ENCODE measurements at regions not wholly inside any gene's neighbourhood (a gene's known extent, or its start where the extent isn't known, plus 50 kb on each side); places are given as distances from the start of the nearest gene placed in this dataset.

DNA sequence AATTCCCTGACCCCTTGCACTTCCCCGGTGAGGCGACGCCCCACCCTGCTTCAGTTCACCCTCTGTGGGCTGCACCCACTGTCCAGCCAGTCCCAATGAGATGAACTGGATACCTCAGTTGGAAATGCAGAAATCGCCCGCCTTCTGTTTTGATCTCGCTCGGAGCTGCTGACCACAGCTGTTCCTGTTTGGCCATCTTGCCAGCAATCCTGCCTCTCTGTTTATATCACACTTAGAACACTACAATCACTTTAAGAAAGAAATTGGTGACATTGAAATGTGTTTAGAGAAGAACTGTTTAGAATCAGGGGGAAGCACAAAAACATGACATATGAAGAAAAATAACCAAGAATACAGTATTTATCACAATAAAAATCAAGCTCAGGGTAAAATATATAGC, 127.5 kb upstream of the SUCLG2 start (continued):
- TF ChIP-seq ZNF70 (CRISPR knock-in tag; IDR thresholded peaks at IDR 0.05) = no peak

DNA sequence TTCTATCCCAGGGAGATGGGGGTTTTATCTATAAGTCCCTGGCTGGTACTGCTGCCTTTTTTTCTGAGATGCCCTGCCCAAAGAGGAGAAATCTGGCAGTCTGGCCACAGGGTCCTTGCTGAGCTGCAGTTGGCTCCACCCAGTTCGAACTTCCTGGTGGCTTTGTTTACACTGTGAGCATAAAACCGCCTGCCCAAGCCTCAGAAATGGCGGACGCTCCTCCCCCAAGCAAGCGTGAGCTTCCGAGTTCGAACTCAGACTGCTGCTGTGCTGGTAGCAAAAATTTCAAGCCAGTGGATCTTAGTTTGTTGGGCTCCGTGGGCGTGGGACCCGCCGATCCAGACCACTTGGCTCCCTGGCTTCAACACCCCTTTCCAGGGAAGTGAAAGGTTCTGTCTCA, 126.8 kb upstream of the SUCLG2 start:
- TF ChIP-seq ESRRG (CRISPR knock-in tag; IDR thresholded peaks at IDR 0.05) (no peak), BACH2 (CRISPR knock-in tag; IDR thresholded peaks at IDR 0.05; ENCODE audit: borderline replicate concordance) (no peak), OSR1 (CRISPR knock-in tag; IDR thresholded peaks at IDR 0.05) (no peak), GLIS3 (CRISPR knock-in tag; IDR thresholded peaks at IDR 0.05) (no peak), RARB (CRISPR knock-in tag; IDR thresholded peaks at IDR 0.05) (no peak), PPARA (CRISPR knock-in tag; IDR thresholded peaks at IDR 0.05; ENCODE audit: borderline replicate concordance) (no peak), SNAI2 (CRISPR knock-in tag; IDR thresholded peaks at IDR 0.05) (no peak)
- TF ChIP-seq, protein P1, sequence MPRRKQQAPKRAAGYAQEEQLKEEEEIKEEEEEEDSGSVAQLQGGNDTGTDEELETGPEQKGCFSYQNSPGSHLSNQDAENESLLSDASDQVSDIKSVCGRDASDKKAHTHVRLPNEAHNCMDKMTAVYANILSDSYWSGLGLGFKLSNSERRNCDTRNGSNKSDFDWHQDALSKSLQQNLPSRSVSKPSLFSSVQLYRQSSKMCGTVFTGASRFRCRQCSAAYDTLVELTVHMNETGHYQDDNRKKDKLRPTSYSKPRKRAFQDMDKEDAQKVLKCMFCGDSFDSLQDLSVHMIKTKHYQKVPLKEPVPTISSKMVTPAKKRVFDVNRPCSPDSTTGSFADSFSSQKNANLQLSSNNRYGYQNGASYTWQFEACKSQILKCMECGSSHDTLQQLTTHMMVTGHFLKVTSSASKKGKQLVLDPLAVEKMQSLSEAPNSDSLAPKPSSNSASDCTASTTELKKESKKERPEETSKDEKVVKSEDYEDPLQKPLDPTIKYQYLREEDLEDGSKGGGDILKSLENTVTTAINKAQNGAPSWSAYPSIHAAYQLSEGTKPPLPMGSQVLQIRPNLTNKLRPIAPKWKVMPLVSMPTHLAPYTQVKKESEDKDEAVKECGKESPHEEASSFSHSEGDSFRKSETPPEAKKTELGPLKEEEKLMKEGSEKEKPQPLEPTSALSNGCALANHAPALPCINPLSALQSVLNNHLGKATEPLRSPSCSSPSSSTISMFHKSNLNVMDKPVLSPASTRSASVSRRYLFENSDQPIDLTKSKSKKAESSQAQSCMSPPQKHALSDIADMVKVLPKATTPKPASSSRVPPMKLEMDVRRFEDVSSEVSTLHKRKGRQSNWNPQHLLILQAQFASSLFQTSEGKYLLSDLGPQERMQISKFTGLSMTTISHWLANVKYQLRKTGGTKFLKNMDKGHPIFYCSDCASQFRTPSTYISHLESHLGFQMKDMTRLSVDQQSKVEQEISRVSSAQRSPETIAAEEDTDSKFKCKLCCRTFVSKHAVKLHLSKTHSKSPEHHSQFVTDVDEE (CRISPR knock-in tag; IDR thresholded peaks at IDR 0.05) = no peak
- TF ChIP-seq, protein P2, sequence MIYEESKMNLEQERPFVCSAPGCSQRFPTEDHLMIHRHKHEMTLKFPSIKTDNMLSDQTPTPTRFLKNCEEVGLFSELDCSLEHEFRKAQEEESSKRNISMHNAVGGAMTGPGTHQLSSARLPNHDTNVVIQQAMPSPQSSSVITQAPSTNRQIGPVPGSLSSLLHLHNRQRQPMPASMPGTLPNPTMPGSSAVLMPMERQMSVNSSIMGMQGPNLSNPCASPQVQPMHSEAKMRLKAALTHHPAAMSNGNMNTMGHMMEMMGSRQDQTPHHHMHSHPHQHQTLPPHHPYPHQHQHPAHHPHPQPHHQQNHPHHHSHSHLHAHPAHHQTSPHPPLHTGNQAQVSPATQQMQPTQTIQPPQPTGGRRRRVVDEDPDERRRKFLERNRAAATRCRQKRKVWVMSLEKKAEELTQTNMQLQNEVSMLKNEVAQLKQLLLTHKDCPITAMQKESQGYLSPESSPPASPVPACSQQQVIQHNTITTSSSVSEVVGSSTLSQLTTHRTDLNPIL (CRISPR knock-in tag; IDR thresholded peaks at IDR 0.05; ENCODE audit: low read depth) = no peak
- no peak for ATAC-seq

DNA sequence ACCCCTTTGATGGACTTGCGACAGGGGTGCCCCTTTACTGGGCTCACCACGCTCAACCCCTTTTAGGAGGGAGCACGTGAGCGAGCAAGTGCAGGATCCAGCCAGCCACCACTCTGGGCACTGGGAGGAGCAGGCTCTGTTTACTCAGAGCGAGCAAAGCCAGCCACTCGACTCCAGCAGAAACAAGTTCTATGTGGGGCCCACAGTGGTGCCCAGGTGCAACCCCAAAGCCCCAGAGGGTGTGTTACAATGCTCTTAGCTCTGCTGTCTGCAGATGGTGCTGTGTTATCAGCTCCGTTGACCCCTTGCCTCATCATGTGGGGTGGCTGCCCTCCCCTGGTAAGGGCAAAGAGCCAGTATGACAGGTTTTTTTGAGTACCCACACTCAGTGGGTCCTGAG, 120.3 kb upstream of the SUCLG2 start:
- TF ChIP-seq BACH2 (CRISPR knock-in tag; IDR thresholded peaks at IDR 0.05; ENCODE audit: borderline replicate concordance) (no peak), CSDC2 (CRISPR knock-in tag; IDR thresholded peaks at IDR 0.05) (no peak), SNAI2 (CRISPR knock-in tag; IDR thresholded peaks at IDR 0.05) (no peak), TOX (CRISPR knock-in tag; IDR thresholded peaks at IDR 0.05; ENCODE audit: borderline replicate concordance) (no peak), OSR1 (CRISPR knock-in tag; IDR thresholded peaks at IDR 0.05) (no peak), ISL1 (CRISPR knock-in tag; IDR thresholded peaks at IDR 0.05) (no peak), ZNF8 (CRISPR knock-in tag; IDR thresholded peaks at IDR 0.05) (no peak), TCF4 (CRISPR knock-in tag; IDR thresholded peaks at IDR 0.05; ENCODE audit: borderline replicate concordance) (no peak), RARB (CRISPR knock-in tag; IDR thresholded peaks at IDR 0.05) (no peak), GLIS3 (CRISPR knock-in tag; IDR thresholded peaks at IDR 0.05) (no peak), ARNTL (CRISPR knock-in tag; IDR thresholded peaks at IDR 0.05; ENCODE audit: borderline replicate concordance, low read depth) (no peak), ZC3H10 (CRISPR knock-in tag; IDR thresholded peaks at IDR 0.05) (no peak), ZFP3 (CRISPR knock-in tag; IDR thresholded peaks at IDR 0.05) (no peak), ZNF565 (CRISPR knock-in tag; conservative IDR thresholded peaks at IDR 0.05; ENCODE audit: low read depth) (no peak), ESRRG (CRISPR knock-in tag; IDR thresholded peaks at IDR 0.05) (no peak), ZFP30 (CRISPR knock-in tag; IDR thresholded peaks at IDR 0.05) (no peak)
- TF ChIP-seq, protein P3, sequence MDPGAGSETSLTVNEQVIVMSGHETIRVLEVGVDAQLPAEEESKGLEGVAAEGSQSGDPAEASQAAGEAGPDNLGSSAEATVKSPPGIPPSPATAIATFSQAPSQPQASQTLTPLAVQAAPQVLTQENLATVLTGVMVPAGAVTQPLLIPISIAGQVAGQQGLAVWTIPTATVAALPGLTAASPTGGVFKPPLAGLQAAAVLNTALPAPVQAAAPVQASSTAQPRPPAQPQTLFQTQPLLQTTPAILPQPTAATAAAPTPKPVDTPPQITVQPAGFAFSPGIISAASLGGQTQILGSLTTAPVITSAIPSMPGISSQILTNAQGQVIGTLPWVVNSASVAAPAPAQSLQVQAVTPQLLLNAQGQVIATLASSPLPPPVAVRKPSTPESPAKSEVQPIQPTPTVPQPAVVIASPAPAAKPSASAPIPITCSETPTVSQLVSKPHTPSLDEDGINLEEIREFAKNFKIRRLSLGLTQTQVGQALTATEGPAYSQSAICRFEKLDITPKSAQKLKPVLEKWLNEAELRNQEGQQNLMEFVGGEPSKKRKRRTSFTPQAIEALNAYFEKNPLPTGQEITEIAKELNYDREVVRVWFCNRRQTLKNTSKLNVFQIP (CRISPR knock-in tag; IDR thresholded peaks at IDR 0.05; ENCODE audit: borderline replicate concordance, low read depth) = no peak
- TF ChIP-seq, protein P1 (CRISPR knock-in tag; IDR thresholded peaks at IDR 0.05) = no peak
- ATAC-seq = no peak

DNA sequence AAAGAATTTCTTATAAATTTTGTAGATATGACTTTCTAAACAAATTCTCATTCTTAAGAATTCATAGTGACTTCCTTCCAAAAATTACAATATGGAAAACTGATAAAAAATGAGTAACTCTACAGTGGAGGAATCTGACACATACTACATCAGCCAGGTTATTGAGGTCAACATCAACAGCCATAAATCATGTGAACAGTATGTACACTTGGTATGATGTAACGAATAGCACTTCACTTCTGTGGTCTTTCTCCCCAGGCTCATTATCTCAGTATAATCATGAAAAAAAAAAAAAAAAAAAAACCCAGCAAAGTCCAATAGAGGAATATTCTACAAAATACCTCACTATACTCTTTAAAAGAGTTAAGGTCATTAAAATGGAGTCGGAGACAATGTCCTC, 111.2 kb upstream of the SUCLG2 start:
- no peak for ATAC-seq
- TF ChIP-seq SNAI2 (CRISPR knock-in tag; IDR thresholded peaks at IDR 0.05) (no peak), RARB (CRISPR knock-in tag; IDR thresholded peaks at IDR 0.05) (no peak), ZFP30 (CRISPR knock-in tag; IDR thresholded peaks at IDR 0.05) (no peak), ZNF565 (CRISPR knock-in tag; conservative IDR thresholded peaks at IDR 0.05; ENCODE audit: low read depth) (no peak), CSDC2 (CRISPR knock-in tag; IDR thresholded peaks at IDR 0.05) (no peak), TOX (CRISPR knock-in tag; IDR thresholded peaks at IDR 0.05; ENCODE audit: borderline replicate concordance) (no peak), OSR1 (CRISPR knock-in tag; IDR thresholded peaks at IDR 0.05) (no peak), PPARA (CRISPR knock-in tag; IDR thresholded peaks at IDR 0.05; ENCODE audit: borderline replicate concordance) (no peak), ZNF70 (CRISPR knock-in tag; IDR thresholded peaks at IDR 0.05) (no peak), ZFP3 (CRISPR knock-in tag; IDR thresholded peaks at IDR 0.05) (no peak)
- TF ChIP-seq, protein P1 (CRISPR knock-in tag; IDR thresholded peaks at IDR 0.05) = no peak
- TF ChIP-seq, protein P4, sequence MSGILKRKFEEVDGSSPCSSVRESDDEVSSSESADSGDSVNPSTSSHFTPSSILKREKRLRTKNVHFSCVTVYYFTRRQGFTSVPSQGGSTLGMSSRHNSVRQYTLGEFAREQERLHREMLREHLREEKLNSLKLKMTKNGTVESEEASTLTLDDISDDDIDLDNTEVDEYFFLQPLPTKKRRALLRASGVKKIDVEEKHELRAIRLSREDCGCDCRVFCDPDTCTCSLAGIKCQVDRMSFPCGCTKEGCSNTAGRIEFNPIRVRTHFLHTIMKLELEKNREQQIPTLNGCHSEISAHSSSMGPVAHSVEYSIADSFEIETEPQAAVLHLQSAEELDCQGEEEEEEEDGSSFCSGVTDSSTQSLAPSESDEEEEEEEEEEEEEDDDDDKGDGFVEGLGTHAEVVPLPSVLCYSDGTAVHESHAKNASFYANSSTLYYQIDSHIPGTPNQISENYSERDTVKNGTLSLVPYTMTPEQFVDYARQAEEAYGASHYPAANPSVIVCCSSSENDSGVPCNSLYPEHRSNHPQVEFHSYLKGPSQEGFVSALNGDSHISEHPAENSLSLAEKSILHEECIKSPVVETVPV (CRISPR knock-in tag; IDR thresholded peaks at IDR 0.05) = no peak

Data from SK-N-SH treated with all-trans-retinoic acid at 6 μM for 48 hours (cell line).